ENCODE measurements at regions not wholly inside any gene's neighbourhood (a gene's known extent, or its start where the extent isn't known, plus 50 kb on each side); places are given as distances from the start of the nearest gene placed in this dataset.
"Not testable (repeated sequence)": the region's sequence is repeated elsewhere in the genome, so short reads cannot be mapped to it uniquely, and the experiment has no call there.

GRCh38 chr5:117357886-117358285 is 783.3 kb upstream of the SEMA6A start:
- Histone ChIP-seq H3K4me1 (ENCODE audit: control insufficient read depth in 1 of 2, insufficient read depth in 2 of 2, low read length in 2 of 2) (no peaks in the 10 kb centered on the region), H3K9me3 (ENCODE audit: control insufficient read depth, low read length) (no peaks in the 10 kb centered on the region), H3K36me3 (ENCODE audit: control insufficient read depth in 1 of 2, insufficient read depth in 2 of 2, low read length in 1 of 2) (no peaks in the 10 kb centered on the region), H3K27ac (ENCODE audit: low read depth in 1 of 2, low read length in 2 of 2) (no peak overlapping the region), H3K4me3 (ENCODE audit: low read length in 2 of 2) (no peak overlapping the region), H3K27me3 (ENCODE audit: control insufficient read depth in 1 of 2, insufficient read depth in 2 of 2, low read length in 1 of 2) (no peaks in the 10 kb centered on the region)
- DNase-seq (no peak), ATAC-seq (ENCODE audit: low FRiP score) (no peak)
- intact Hi-C loops (cut with DNase I) = no loop called here
- WGBS, 2 donors = 59 to 60% methylated on average over 3 of the region's 3 CpGs

GRCh38 chr5:117347280-117347679 is 772.7 kb upstream of the SEMA6A start:
- DNase-seq (no peak), ATAC-seq (ENCODE audit: low FRiP score) (no peak)
- H3K36me3 ChIP-seq (ENCODE audit: control insufficient read depth in 1 of 2, insufficient read depth in 2 of 2, low read length in 1 of 2) = no peaks in the 10 kb centered on the region
- H3K4me3 ChIP-seq (ENCODE audit: low read length in 2 of 2) = no peak overlapping the region
- no peaks in the 10 kb centered on the region for H3K4me1 ChIP-seq (ENCODE audit: control insufficient read depth in 1 of 2, insufficient read depth in 2 of 2, low read length in 2 of 2)
- no peaks in the 10 kb centered on the region for H3K27me3 ChIP-seq (ENCODE audit: control insufficient read depth in 1 of 2, insufficient read depth in 2 of 2, low read length in 1 of 2)
- no peak overlapping the region for H3K27ac ChIP-seq (ENCODE audit: low read depth in 1 of 2, low read length in 2 of 2)
- intact Hi-C loops (cut with DNase I) = no loop called here
- WGBS, 2 donors = 50 to 55% methylated on average over 2 of the region's 2 CpGs
- H3K9me3 ChIP-seq (ENCODE audit: control insufficient read depth, low read length) = no peaks in the 10 kb centered on the region

- H3K4me3 ChIP-seq (ENCODE audit: low read length in 2 of 2); DNase-seq; H3K4me1 ChIP-seq (ENCODE audit: control insufficient read depth in 1 of 2, insufficient read depth in 2 of 2, low read length in 2 of 2); ATAC-seq (ENCODE audit: low FRiP score); H3K36me3 ChIP-seq (ENCODE audit: control insufficient read depth in 1 of 2, insufficient read depth in 2 of 2, low read length in 1 of 2); intact Hi-C loops (cut with DNase I); H3K27ac ChIP-seq (ENCODE audit: low read depth in 1 of 2, low read length in 2 of 2); H3K9me3 ChIP-seq (ENCODE audit: control insufficient read depth, low read length); H3K27me3 ChIP-seq (ENCODE audit: control insufficient read depth in 1 of 2, insufficient read depth in 2 of 2, low read length in 1 of 2): not testable (repeated sequence)
- 63 to 67% methylated on average over 13 of the region's 13 CpGs for WGBS, 2 donors
Measured at GRCh38 chr5:117343726-117344125, 769.1 kb upstream of the SEMA6A start.

- intact Hi-C loops (cut with DNase I) = no loop called here
- WGBS, 2 donors = 74 to 81% methylated on average over 4 of the region's 4 CpGs
- Histone ChIP-seq H3K9me3 (ENCODE audit: control insufficient read depth, low read length) (no peaks in the 10 kb centered on the region), H3K27ac (ENCODE audit: low read depth in 1 of 2, low read length in 2 of 2) (no peak overlapping the region), H3K27me3 (ENCODE audit: control insufficient read depth in 1 of 2, insufficient read depth in 2 of 2, low read length in 1 of 2) (no peaks in the 10 kb centered on the region), H3K36me3 (ENCODE audit: control insufficient read depth in 1 of 2, insufficient read depth in 2 of 2, low read length in 1 of 2) (no peaks in the 10 kb centered on the region), H3K4me1 (ENCODE audit: control insufficient read depth in 1 of 2, insufficient read depth in 2 of 2, low read length in 2 of 2) (no peaks in the 10 kb centered on the region), H3K4me3 (ENCODE audit: low read length in 2 of 2) (no peak overlapping the region)
- DNase-seq (no peak), ATAC-seq (ENCODE audit: low FRiP score) (no peak)
Measured at GRCh38 chr5:117337064-117337749, 762.6 kb upstream of the SEMA6A start.

- ATAC-seq (ENCODE audit: low FRiP score) (no peak), DNase-seq (no peak)
- Histone ChIP-seq H3K27me3 (ENCODE audit: control insufficient read depth in 1 of 2, insufficient read depth in 2 of 2, low read length in 1 of 2) (no peaks in the 10 kb centered on the region), H3K4me3 (ENCODE audit: low read length in 2 of 2) (no peak overlapping the region), H3K36me3 (ENCODE audit: control insufficient read depth in 1 of 2, insufficient read depth in 2 of 2, low read length in 1 of 2) (no peaks in the 10 kb centered on the region), H3K4me1 (ENCODE audit: control insufficient read depth in 1 of 2, insufficient read depth in 2 of 2, low read length in 2 of 2) (no peaks in the 10 kb centered on the region), H3K27ac (ENCODE audit: low read depth in 1 of 2, low read length in 2 of 2) (no peak overlapping the region), H3K9me3 (ENCODE audit: control insufficient read depth, low read length) (no peaks in the 10 kb centered on the region)
- 78 to 80% methylated on average over 3 of the region's 3 CpGs for WGBS, 2 donors
- intact Hi-C loops (cut with DNase I) = no loop called here
Measured at GRCh38 chr5:117336208-117336607, 761.6 kb upstream of the SEMA6A start.

- H3K27ac ChIP-seq (ENCODE audit: low read depth in 1 of 2, low read length in 2 of 2) = no peak overlapping the region
- no peaks in the 10 kb centered on the region for H3K27me3 ChIP-seq (ENCODE audit: control insufficient read depth in 1 of 2, insufficient read depth in 2 of 2, low read length in 1 of 2)
- H3K4me1 ChIP-seq (ENCODE audit: control insufficient read depth in 1 of 2, insufficient read depth in 2 of 2, low read length in 2 of 2) = no peaks in the 10 kb centered on the region
- H3K4me3 ChIP-seq (ENCODE audit: low read length in 2 of 2) = no peak overlapping the region
- peaks cover 1% of the 10 kb centered on the region for H3K9me3 ChIP-seq (ENCODE audit: control insufficient read depth, low read length)
- 92 to 94% methylated on average over 3 of the region's 3 CpGs for WGBS, 2 donors
- no peak for ATAC-seq (ENCODE audit: low FRiP score)
- intact Hi-C loops (cut with DNase I) = no loop called here
- no peak for DNase-seq
- no peaks in the 10 kb centered on the region for H3K36me3 ChIP-seq (ENCODE audit: control insufficient read depth in 1 of 2, insufficient read depth in 2 of 2, low read length in 1 of 2)
Measured at GRCh38 chr5:117333011-117333410, 758.4 kb upstream of the SEMA6A start.

GRCh38 chr5:117332341-117332740 is 757.7 kb upstream of the SEMA6A start:
- Histone ChIP-seq H3K4me1 (ENCODE audit: control insufficient read depth in 1 of 2, insufficient read depth in 2 of 2, low read length in 2 of 2) (no peaks in the 10 kb centered on the region), H3K27ac (ENCODE audit: low read depth in 1 of 2, low read length in 2 of 2) (no peak overlapping the region), H3K9me3 (ENCODE audit: control insufficient read depth, low read length) (peaks cover 1% of the 10 kb centered on the region), H3K4me3 (ENCODE audit: low read length in 2 of 2) (no peak overlapping the region), H3K36me3 (ENCODE audit: control insufficient read depth in 1 of 2, insufficient read depth in 2 of 2, low read length in 1 of 2) (no peaks in the 10 kb centered on the region), H3K27me3 (ENCODE audit: control insufficient read depth in 1 of 2, insufficient read depth in 2 of 2, low read length in 1 of 2) (no peaks in the 10 kb centered on the region)
- WGBS, 2 donors = 77 to 86% methylated on average over 1 of the region's 1 CpG
- ATAC-seq (ENCODE audit: low FRiP score) (no peak), DNase-seq (no peak)
- intact Hi-C loops (cut with DNase I) = no loop called here

- 59 to 65% methylated on average over 1 of the region's 1 CpG for WGBS, 2 donors
- intact Hi-C loops (cut with DNase I) = no loop called here
- H3K36me3 ChIP-seq (ENCODE audit: control insufficient read depth in 1 of 2, insufficient read depth in 2 of 2, low read length in 1 of 2) = no peaks in the 10 kb centered on the region
- H3K4me1 ChIP-seq (ENCODE audit: control insufficient read depth in 1 of 2, insufficient read depth in 2 of 2, low read length in 2 of 2) = no peaks in the 10 kb centered on the region
- peaks cover 1% of the 10 kb centered on the region for H3K9me3 ChIP-seq (ENCODE audit: control insufficient read depth, low read length)
- H3K27ac ChIP-seq (ENCODE audit: low read depth in 1 of 2, low read length in 2 of 2) = no peak overlapping the region
- ATAC-seq (ENCODE audit: low FRiP score) (no peak), DNase-seq (no peak)
- no peaks in the 10 kb centered on the region for H3K27me3 ChIP-seq (ENCODE audit: control insufficient read depth in 1 of 2, insufficient read depth in 2 of 2, low read length in 1 of 2)
- no peak overlapping the region for H3K4me3 ChIP-seq (ENCODE audit: low read length in 2 of 2)
Measured at GRCh38 chr5:117327511-117327910, 752.9 kb upstream of the SEMA6A start.

- H3K36me3 ChIP-seq (ENCODE audit: control insufficient read depth in 1 of 2, insufficient read depth in 2 of 2, low read length in 1 of 2) = no peaks in the 10 kb centered on the region
- 71 to 96% methylated on average over 2 of the region's 2 CpGs for WGBS, 2 donors
- no peak for ATAC-seq (ENCODE audit: low FRiP score)
- H3K27me3 ChIP-seq (ENCODE audit: control insufficient read depth in 1 of 2, insufficient read depth in 2 of 2, low read length in 1 of 2) = no peaks in the 10 kb centered on the region
- no peak overlapping the region for H3K27ac ChIP-seq (ENCODE audit: low read depth in 1 of 2, low read length in 2 of 2)
- DNase-seq = no peak
- peaks cover 1% of the 10 kb centered on the region for H3K9me3 ChIP-seq (ENCODE audit: control insufficient read depth, low read length)
- intact Hi-C loops (cut with DNase I) = no loop called here
- no peaks in the 10 kb centered on the region for H3K4me1 ChIP-seq (ENCODE audit: control insufficient read depth in 1 of 2, insufficient read depth in 2 of 2, low read length in 2 of 2)
- H3K4me3 ChIP-seq (ENCODE audit: low read length in 2 of 2) = no peak overlapping the region
Measured at GRCh38 chr5:117326997-117327396, 752.4 kb upstream of the SEMA6A start.

Data from aorta (tissue), 5 donors.